ENCODE measurements at regions not wholly inside any gene's neighbourhood (a gene's known extent, or its start where the extent isn't known, plus 50 kb on each side); places are given as distances from the start of the nearest gene placed in this dataset.

GRCh38 chr6:94734751-94735150, 842.6 kb upstream of the MANEA start:
- TF ChIP-seq, protein P1, sequence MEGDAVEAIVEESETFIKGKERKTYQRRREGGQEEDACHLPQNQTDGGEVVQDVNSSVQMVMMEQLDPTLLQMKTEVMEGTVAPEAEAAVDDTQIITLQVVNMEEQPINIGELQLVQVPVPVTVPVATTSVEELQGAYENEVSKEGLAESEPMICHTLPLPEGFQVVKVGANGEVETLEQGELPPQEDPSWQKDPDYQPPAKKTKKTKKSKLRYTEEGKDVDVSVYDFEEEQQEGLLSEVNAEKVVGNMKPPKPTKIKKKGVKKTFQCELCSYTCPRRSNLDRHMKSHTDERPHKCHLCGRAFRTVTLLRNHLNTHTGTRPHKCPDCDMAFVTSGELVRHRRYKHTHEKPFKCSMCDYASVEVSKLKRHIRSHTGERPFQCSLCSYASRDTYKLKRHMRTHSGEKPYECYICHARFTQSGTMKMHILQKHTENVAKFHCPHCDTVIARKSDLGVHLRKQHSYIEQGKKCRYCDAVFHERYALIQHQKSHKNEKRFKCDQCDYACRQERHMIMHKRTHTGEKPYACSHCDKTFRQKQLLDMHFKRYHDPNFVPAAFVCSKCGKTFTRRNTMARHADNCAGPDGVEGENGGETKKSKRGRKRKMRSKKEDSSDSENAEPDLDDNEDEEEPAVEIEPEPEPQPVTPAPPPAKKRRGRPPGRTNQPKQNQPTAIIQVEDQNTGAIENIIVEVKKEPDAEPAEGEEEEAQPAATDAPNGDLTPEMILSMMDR (IDR thresholded peaks at IDR 0.05; ENCODE audit: poor library complexity, severe bottlenecking) = no peak
- TF ChIP-seq, protein P2, sequence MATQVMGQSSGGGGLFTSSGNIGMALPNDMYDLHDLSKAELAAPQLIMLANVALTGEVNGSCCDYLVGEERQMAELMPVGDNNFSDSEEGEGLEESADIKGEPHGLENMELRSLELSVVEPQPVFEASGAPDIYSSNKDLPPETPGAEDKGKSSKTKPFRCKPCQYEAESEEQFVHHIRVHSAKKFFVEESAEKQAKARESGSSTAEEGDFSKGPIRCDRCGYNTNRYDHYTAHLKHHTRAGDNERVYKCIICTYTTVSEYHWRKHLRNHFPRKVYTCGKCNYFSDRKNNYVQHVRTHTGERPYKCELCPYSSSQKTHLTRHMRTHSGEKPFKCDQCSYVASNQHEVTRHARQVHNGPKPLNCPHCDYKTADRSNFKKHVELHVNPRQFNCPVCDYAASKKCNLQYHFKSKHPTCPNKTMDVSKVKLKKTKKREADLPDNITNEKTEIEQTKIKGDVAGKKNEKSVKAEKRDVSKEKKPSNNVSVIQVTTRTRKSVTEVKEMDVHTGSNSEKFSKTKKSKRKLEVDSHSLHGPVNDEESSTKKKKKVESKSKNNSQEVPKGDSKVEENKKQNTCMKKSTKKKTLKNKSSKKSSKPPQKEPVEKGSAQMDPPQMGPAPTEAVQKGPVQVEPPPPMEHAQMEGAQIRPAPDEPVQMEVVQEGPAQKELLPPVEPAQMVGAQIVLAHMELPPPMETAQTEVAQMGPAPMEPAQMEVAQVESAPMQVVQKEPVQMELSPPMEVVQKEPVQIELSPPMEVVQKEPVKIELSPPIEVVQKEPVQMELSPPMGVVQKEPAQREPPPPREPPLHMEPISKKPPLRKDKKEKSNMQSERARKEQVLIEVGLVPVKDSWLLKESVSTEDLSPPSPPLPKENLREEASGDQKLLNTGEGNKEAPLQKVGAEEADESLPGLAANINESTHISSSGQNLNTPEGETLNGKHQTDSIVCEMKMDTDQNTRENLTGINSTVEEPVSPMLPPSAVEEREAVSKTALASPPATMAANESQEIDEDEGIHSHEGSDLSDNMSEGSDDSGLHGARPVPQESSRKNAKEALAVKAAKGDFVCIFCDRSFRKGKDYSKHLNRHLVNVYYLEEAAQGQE (IDR thresholded peaks at IDR 0.05; ENCODE audit: borderline replicate concordance) = no peak
- no peak for TF ChIP-seq RAD21 (conservative IDR thresholded peaks at IDR 0.05)
- TF ChIP-seq POLR2AphosphoS5 (IDR thresholded peaks at IDR 0.05) = no peak
- TF ChIP-seq MXI1 (conservative IDR thresholded peaks at IDR 0.05; ENCODE audit: poor library complexity, severe bottlenecking) = no peak
- no peak for TF ChIP-seq EZH2 (IDR thresholded peaks at IDR 0.05; ENCODE audit: borderline replicate concordance, insufficient read depth, low read length, poor library complexity, severe bottlenecking)
- no peak for TF ChIP-seq EP300 (conservative IDR thresholded peaks at IDR 0.05; ENCODE audit: poor library complexity, severe bottlenecking)
- no peak for TF ChIP-seq SMC3 (conservative IDR thresholded peaks at IDR 0.05; ENCODE audit: poor library complexity)

Data from neural cell (in vitro differentiated cells).